Vagina (tissue), 2 donors: ENCODE measurements at regions not wholly inside any gene's neighbourhood (a gene's known extent, or its start where the extent isn't known, plus 50 kb on each side); places are given as distances from the start of the nearest gene placed in this dataset.

Experiments
- CTCF ChIP-seq, 3 experiments: fragments of 450-650 bp in 2 of 3; fragments of 200-600 bp in 1 of 3; sonication (generic) in 1 of 3; IDR thresholded peaks; one replicate each; pipeline ENCODE4 v1.5.1; 2017 to 2019; ENCODE audit warnings: antibody characterized with exemption in 3 of 3, mild to moderate bottlenecking in 2 of 3, moderate library complexity in 2 of 3
- POLR2A ChIP-seq, 2 donors: fragments of 450-650 bp; IDR thresholded peaks; one replicate each; pipeline ENCODE4 v1.6.1; 2017; ENCODE audit warnings: antibody characterized with exemption in 2 of 2, mild to moderate bottlenecking in 2 of 2, moderate library complexity in 2 of 2
- POLR2AphosphoS5 ChIP-seq, 2 donors: sonication (generic); formaldehyde crosslinking; IDR thresholded peaks; one replicate each; pipeline ENCODE4 v1.9.0; 2017; ENCODE audit warnings: antibody characterized with exemption in 2 of 2, mild to moderate bottlenecking in 2 of 2, low read depth in 1 of 2; ENCODE audit not compliant: insufficient read depth in 1 of 2

GRCh38 chr12:29071099-29071498 is 78.0 kb upstream of the FAR2 start:
- TF ChIP-seq CTCF (IDR thresholded peaks at IDR 0.05) (no peak), POLR2AphosphoS5 (IDR thresholded peaks at IDR 0.05; ENCODE audit: insufficient read depth in 1 of 2, low read depth in 1 of 2) (no peak), POLR2A (IDR thresholded peaks at IDR 0.05) (no peak)
